Right lobe of liver (tissue), 4 donors: ENCODE measurements at regions not wholly inside any gene's neighbourhood (a gene's known extent, or its start where the extent isn't known, plus 50 kb on each side); places are given as distances from the start of the nearest gene placed in this dataset.

Experiments
- POLR2A ChIP-seq: fragments of 450-650 bp; IDR thresholded peaks from one replicate; pipeline ENCODE4 v1.6.1; 2017; ENCODE audit warnings: antibody characterized with exemption, mild to moderate bottlenecking
- TF ChIP-seq, protein P1 (sequence below), 4 donors: fragments of 200-600 bp in 3 of 4; fragments of 450-650 bp in 1 of 4; IDR thresholded peaks; one replicate each; pipeline versions ENCODE4 v1.5.1 to v1.8.0; 2016 to 2022; ENCODE audit warnings: antibody characterized with exemption in 4 of 4, mild to moderate bottlenecking in 2 of 4
- donor health status: DM: no; HTN: no; CAD: no.
- donor health status: DM: no; HTN: no; CAD: no.
- donor health status: DM: no; HTN: yes; CAD: no.

DNA sequence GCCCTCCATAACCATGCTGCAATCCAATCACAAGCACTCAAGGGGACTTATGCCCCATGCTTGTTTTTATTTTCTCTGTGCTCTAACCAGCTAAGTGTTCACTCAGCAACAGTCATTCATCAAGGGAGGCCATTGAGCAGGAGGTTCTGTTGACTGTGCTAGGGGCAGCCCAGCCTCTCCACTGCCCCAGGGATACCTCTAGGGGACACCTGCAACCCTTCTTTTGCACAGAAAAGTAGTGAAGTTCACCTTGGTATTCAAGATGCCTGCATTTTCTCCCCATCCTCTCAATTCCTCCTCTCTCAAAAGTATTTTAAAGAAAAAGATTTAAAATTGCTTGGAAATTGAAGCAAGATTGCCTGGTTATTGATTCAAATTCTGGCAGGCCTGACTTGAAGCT is 124.7 kb upstream of the GNAO1 start:
- TF ChIP-seq, protein P1, sequence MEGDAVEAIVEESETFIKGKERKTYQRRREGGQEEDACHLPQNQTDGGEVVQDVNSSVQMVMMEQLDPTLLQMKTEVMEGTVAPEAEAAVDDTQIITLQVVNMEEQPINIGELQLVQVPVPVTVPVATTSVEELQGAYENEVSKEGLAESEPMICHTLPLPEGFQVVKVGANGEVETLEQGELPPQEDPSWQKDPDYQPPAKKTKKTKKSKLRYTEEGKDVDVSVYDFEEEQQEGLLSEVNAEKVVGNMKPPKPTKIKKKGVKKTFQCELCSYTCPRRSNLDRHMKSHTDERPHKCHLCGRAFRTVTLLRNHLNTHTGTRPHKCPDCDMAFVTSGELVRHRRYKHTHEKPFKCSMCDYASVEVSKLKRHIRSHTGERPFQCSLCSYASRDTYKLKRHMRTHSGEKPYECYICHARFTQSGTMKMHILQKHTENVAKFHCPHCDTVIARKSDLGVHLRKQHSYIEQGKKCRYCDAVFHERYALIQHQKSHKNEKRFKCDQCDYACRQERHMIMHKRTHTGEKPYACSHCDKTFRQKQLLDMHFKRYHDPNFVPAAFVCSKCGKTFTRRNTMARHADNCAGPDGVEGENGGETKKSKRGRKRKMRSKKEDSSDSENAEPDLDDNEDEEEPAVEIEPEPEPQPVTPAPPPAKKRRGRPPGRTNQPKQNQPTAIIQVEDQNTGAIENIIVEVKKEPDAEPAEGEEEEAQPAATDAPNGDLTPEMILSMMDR (IDR thresholded peaks at IDR 0.05) = no peak
- no peak for TF ChIP-seq POLR2A
